ENCODE measurements at regions not wholly inside any gene's neighbourhood (a gene's known extent, or its start where the extent isn't known, plus 50 kb on each side); places are given as distances from the start of the nearest gene placed in this dataset.
"Not testable (repeated sequence)": the region's sequence is repeated elsewhere in the genome, so short reads cannot be mapped to it uniquely, and the experiment has no call there.

GRCh38 chr3:195965217-195965616 lies 56.9 kb upstream of the TNK2 start:
- H3K36me3 Mint-ChIP-seq = peaks cover 13 to 27% (median 15%) of the 10 kb centered on the region in 3 donors
- H3K27me3 Mint-ChIP-seq (ENCODE audit: low read depth in 3 of 3); H3K4me3 Mint-ChIP-seq; H3K9me3 Mint-ChIP-seq; DNase-seq: not testable (repeated sequence)
- peaks cover 11% of the 10 kb centered on the region in 2 donors for H3K4me1 Mint-ChIP-seq
- H3K27ac Mint-ChIP-seq = peak overlapping the region in 1 of 6 donors; percentile 66

GRCh38 chr3:195964318-195965107 lies 56.2 kb upstream of the TNK2 start:
- H3K27me3 Mint-ChIP-seq (ENCODE audit: low read depth in 3 of 3) = not testable (repeated sequence)

GRCh38 chr3:195962222-195962621 lies 53.9 kb upstream of the TNK2 start:
- H3K4me3 Mint-ChIP-seq; H3K27me3 Mint-ChIP-seq (ENCODE audit: low read depth in 3 of 3); H3K9me3 Mint-ChIP-seq; DNase-seq: not testable (repeated sequence)
- Mint-ChIP-seq H3K4me1 (peaks cover 20% of the 10 kb centered on the region in 2 donors), H3K36me3 (peaks cover 6 to 24% (median 9%) of the 10 kb centered on the region in 3 donors), H3K27ac (peak overlapping the region in 1 of 6 donors; percentile 7)

More at GRCh38 chr3:195964318-195965107, 56.2 kb upstream of the TNK2 start:
- Mint-ChIP-seq H3K36me3 (peaks cover 8 to 22% (median 10%) of the 10 kb centered on the region in 3 donors), H3K4me1 (peaks cover 11% of the 10 kb centered on the region in 2 donors)
- not testable (repeated sequence) for H3K4me3 Mint-ChIP-seq, DNase-seq, H3K9me3 Mint-ChIP-seq, H3K27ac Mint-ChIP-seq

- H3K27ac Mint-ChIP-seq = peak overlapping the region in 4 of 6 donors; percentile 58 to 75 (median 63)
- not testable (repeated sequence) for H3K9me3 Mint-ChIP-seq; H3K4me3 Mint-ChIP-seq; H3K27me3 Mint-ChIP-seq (ENCODE audit: low read depth in 3 of 3)
- DNase-seq = peak in 1 of 3 donors; percentile 21
- peaks cover 6 to 24% (median 9%) of the 10 kb centered on the region in 3 donors for H3K36me3 Mint-ChIP-seq
- peaks cover 20% of the 10 kb centered on the region in 2 donors for H3K4me1 Mint-ChIP-seq
These were observed 52.8 kb upstream of the TNK2 start for GRCh38 chr3:195960971-195961775.

GRCh38 chr3:195960164-195960563 lies 51.8 kb upstream of the TNK2 start:
- Mint-ChIP-seq H3K36me3 (peaks cover 3 to 18% (median 4%) of the 10 kb centered on the region in 3 donors), H3K4me1 (peaks cover 26 to 27% of the 10 kb centered on the region in 2 donors), H3K27ac (peak overlapping the region in 1 of 6 donors; percentile 42)
- not testable (repeated sequence) for DNase-seq; H3K9me3 Mint-ChIP-seq; H3K27me3 Mint-ChIP-seq (ENCODE audit: low read depth in 3 of 3); H3K4me3 Mint-ChIP-seq

- H3K4me3 Mint-ChIP-seq; H3K9me3 Mint-ChIP-seq; DNase-seq; H3K27me3 Mint-ChIP-seq (ENCODE audit: low read depth in 3 of 3): not testable (repeated sequence)
- H3K27ac Mint-ChIP-seq = peak overlapping the region in 3 of 6 donors; percentile 47 to 80 (median 50)
- H3K4me1 Mint-ChIP-seq = peaks cover 27% of the 10 kb centered on the region in 2 donors
- H3K36me3 Mint-ChIP-seq = peaks cover 0 to 12% (median 4%) of the 10 kb centered on the region in 3 donors
These were observed 51.2 kb upstream of the TNK2 start for GRCh38 chr3:195959367-195960157.

GRCh38 chr3:195958736-195959135 lies 50.4 kb upstream of the TNK2 start:
- H3K9me3 Mint-ChIP-seq; H3K27me3 Mint-ChIP-seq (ENCODE audit: low read depth in 3 of 3); H3K36me3 Mint-ChIP-seq; DNase-seq: not testable (repeated sequence)
- Mint-ChIP-seq H3K27ac (peak overlapping the region in 5 of 6 donors; percentile 43 to 80 (median 50)), H3K4me1 (peaks cover 27 to 29% of the 10 kb centered on the region in 2 donors), H3K4me3 (peak overlapping the region in 1 of 5 donors; percentile 11)

Measured in immature natural killer cell (primary cell).